RWPE2 (cell line): ENCODE measurements at regions not wholly inside any gene's neighbourhood (a gene's known extent, or its start where the extent isn't known, plus 50 kb on each side); places are given as distances from the start of the nearest gene placed in this dataset.

ENCODE experiments used
- ATAC-seq: fragments of 200-7000 bp; cut with Tn5 transposase; 3 replicates; pipeline ENCODE4 v1.9.1; 2021; ENCODE audit warnings: low read depth
- DNase-seq: peaks from one replicate; pipeline ENCODE4 v3.0.0-alpha.2; 2020; ENCODE audit warnings: low spot score
- H3K27ac ChIP-seq: fragments of 450-650 bp; 2 replicates; pipeline ENCODE4 v1.5.1; 2017; ENCODE audit warnings: mild to moderate bottlenecking; ENCODE audit not compliant: poor library complexity, severe bottlenecking
- H3K27me3 ChIP-seq: fragments of 250-450 bp; sonication (Bioruptor Pico); 2 replicates; pipeline ENCODE4 v1.5.1; 2021; ENCODE audit warnings: mild to moderate bottlenecking, moderate library complexity; ENCODE audit not compliant: insufficient read depth, poor library complexity, severe bottlenecking
- H3K36me3 ChIP-seq: fragments of 250-450 bp; sonication (Bioruptor Pico); 2 replicates; pipeline ENCODE4 v1.5.1; 2020; ENCODE audit warnings: low read depth, mild to moderate bottlenecking, moderate library complexity
- H3K4me1 ChIP-seq: fragments of 250-450 bp; sonication (Bioruptor Pico); 2 replicates; pipeline ENCODE4 v1.5.1; 2021; ENCODE audit warnings: mild to moderate bottlenecking, moderate library complexity; ENCODE audit not compliant: insufficient read depth, poor library complexity, severe bottlenecking
- H3K4me3 ChIP-seq: fragments of 250-450 bp; sonication (Bioruptor Pico); 2 replicates; pipeline ENCODE4 v1.5.1; 2021; ENCODE audit warnings: mild to moderate bottlenecking, moderate library complexity; ENCODE audit not compliant: severe bottlenecking
- H3K9me3 ChIP-seq: fragments of 250-450 bp; sonication (Bioruptor Pico); 2 replicates; pipeline ENCODE4 v1.5.1; 2021; ENCODE audit warnings: mild to moderate bottlenecking, moderate library complexity; ENCODE audit not compliant: severe bottlenecking
- CTCF ChIP-seq: fragments of 450-650 bp; IDR thresholded peaks from one replicate; pipeline ENCODE4 v1.5.1; 2017; ENCODE audit warnings: mild to moderate bottlenecking, moderate library complexity; ENCODE audit not compliant: poor library complexity, severe bottlenecking

GRCh38 chr4:148575577-148575976, 133.4 kb upstream of the NR3C2 start:
- no peaks in the 10 kb centered on the region for H3K27me3 ChIP-seq
- no peak for ATAC-seq
- TF ChIP-seq CTCF = no peak
- no peaks in the 10 kb centered on the region for H3K9me3 ChIP-seq
- H3K4me1 ChIP-seq = no peaks in the 10 kb centered on the region
- H3K36me3 ChIP-seq = no peaks in the 10 kb centered on the region
- DNase-seq = no peak
- no peak overlapping the region for H3K4me3 ChIP-seq
- no peak overlapping the region for H3K27ac ChIP-seq

GRCh38 chr4:148574911-148575310, 132.7 kb upstream of the NR3C2 start:
- DNase-seq (no peak), ATAC-seq (no peak)
- Histone ChIP-seq H3K36me3 (no peaks in the 10 kb centered on the region), H3K9me3 (no peaks in the 10 kb centered on the region), H3K4me3 (no peak overlapping the region), H3K27ac (no peak overlapping the region), H3K4me1 (no peaks in the 10 kb centered on the region), H3K27me3 (no peaks in the 10 kb centered on the region)
- no peak for TF ChIP-seq CTCF

GRCh38 chr4:148574502-148574901, 132.3 kb upstream of the NR3C2 start:
- no peak for ATAC-seq
- Histone ChIP-seq H3K4me3 (no peak overlapping the region), H3K36me3 (no peaks in the 10 kb centered on the region), H3K4me1 (no peaks in the 10 kb centered on the region), H3K27me3 (no peaks in the 10 kb centered on the region), H3K9me3 (no peaks in the 10 kb centered on the region), H3K27ac (no peak overlapping the region)
- DNase-seq = no peak
- no peak for TF ChIP-seq CTCF

GRCh38 chr4:148574066-148574465, 131.9 kb upstream of the NR3C2 start:
- DNase-seq (no peak), ATAC-seq (no peak)
- no peaks in the 10 kb centered on the region for H3K36me3 ChIP-seq
- no peaks in the 10 kb centered on the region for H3K27me3 ChIP-seq
- no peaks in the 10 kb centered on the region for H3K9me3 ChIP-seq
- no peak overlapping the region for H3K27ac ChIP-seq
- H3K4me1 ChIP-seq = no peaks in the 10 kb centered on the region
- no peak overlapping the region for H3K4me3 ChIP-seq
- TF ChIP-seq CTCF = no peak

GRCh38 chr4:148573296-148573695, 131.1 kb upstream of the NR3C2 start:
- Histone ChIP-seq H3K27ac (no peak overlapping the region), H3K27me3 (no peaks in the 10 kb centered on the region), H3K36me3 (no peaks in the 10 kb centered on the region), H3K4me3 (no peak overlapping the region), H3K9me3 (no peaks in the 10 kb centered on the region), H3K4me1 (no peaks in the 10 kb centered on the region)
- ATAC-seq (no peak), DNase-seq (no peak)
- TF ChIP-seq CTCF = no peak
